ENCODE measurements at regions not wholly inside any gene's neighbourhood (a gene's known extent, or its start where the extent isn't known, plus 50 kb on each side); places are given as distances from the start of the nearest gene placed in this dataset.
"Not testable (repeated sequence)": the region's sequence is repeated elsewhere in the genome, so short reads cannot be mapped to it uniquely, and the experiment has no call there.

GRCh38 chr6:149246691-149247384, 70.7 kb upstream of the TAB2 start:
- no peak for DNase-seq (ENCODE audit: low spot score)
- Histone ChIP-seq H2AFZ (replicated peaks) (peak overlapping the region; percentile 20), H3K4me2 (no peak overlapping the region), H3F3A (ENCODE audit: low read depth) (no peaks in the 10 kb centered on the region), H3K27me3 (no peaks in the 10 kb centered on the region), H3K9ac (no peak overlapping the region), H4K20me1 (ENCODE audit: low read depth) (no peaks in the 10 kb centered on the region), H3K4me3 (no peak overlapping the region), H3K79me2 (ENCODE audit: low read depth) (no peaks in the 10 kb centered on the region), H3K4me1 (no peaks in the 10 kb centered on the region), H3K36me3 (no peaks in the 10 kb centered on the region), H3K9me3 (ENCODE audit: low read depth) (no peaks in the 10 kb centered on the region), H3K27ac (no peak overlapping the region)
- Mint-ChIP-seq H3K9me3 (peaks cover 2% of the 10 kb centered on the region), H3K27me3 (ENCODE audit: insufficient read depth, low read depth) (peaks cover 7% of the 10 kb centered on the region), H3K36me3 (peaks cover 2% of the 10 kb centered on the region), H3K27ac (peak overlapping the region; percentile 51), H3K4me3 (no peak overlapping the region), H3K4me1 (peaks cover 26% of the 10 kb centered on the region)
- TF ChIP-seq EZH2 (IDR thresholded peaks at IDR 0.05) (no peak), CTCF (IDR thresholded peaks at IDR 0.05) (no peak), EZH2phosphoT487 (IDR thresholded peaks at IDR 0.05) (no peak)

- no peaks in the 10 kb centered on the region for H3K9me3 ChIP-seq (ENCODE audit: low read depth)
- Mint-ChIP-seq H3K9me3 (no peaks in the 10 kb centered on the region), H3K4me1 (peaks cover 26% of the 10 kb centered on the region), H3K27me3 (ENCODE audit: insufficient read depth, low read depth) (peaks cover 7% of the 10 kb centered on the region), H3K36me3 (no peaks in the 10 kb centered on the region), H3K4me3 (no peak overlapping the region), H3K27ac (peak overlapping the region; percentile 61)
- H3K9ac ChIP-seq: no peak overlapping the region
- H3K4me2 ChIP-seq: no peak overlapping the region
- no peaks in the 10 kb centered on the region for H3K36me3 ChIP-seq
- no peaks in the 10 kb centered on the region for H3F3A ChIP-seq (ENCODE audit: low read depth)
- no peaks in the 10 kb centered on the region for H3K27me3 ChIP-seq
- no peak for DNase-seq (ENCODE audit: low spot score)
- H2AFZ ChIP-seq (replicated peaks): no peak overlapping the region
- H3K27ac ChIP-seq: no peak overlapping the region
- no peaks in the 10 kb centered on the region for H3K4me1 ChIP-seq
- no peaks in the 10 kb centered on the region for H4K20me1 ChIP-seq (ENCODE audit: low read depth)
- no peak overlapping the region for H3K4me3 ChIP-seq
- TF ChIP-seq EZH2 (IDR thresholded peaks at IDR 0.05): no peak
- no peak for TF ChIP-seq CTCF (IDR thresholded peaks at IDR 0.05)
- TF ChIP-seq EZH2phosphoT487 (IDR thresholded peaks at IDR 0.05): no peak
- H3K79me2 ChIP-seq (ENCODE audit: low read depth): no peaks in the 10 kb centered on the region
Observed at GRCh38 chr6:149247385-149247763, 70.1 kb upstream of the TAB2 start.

GRCh38 chr6:149248263-149248662, 69.2 kb upstream of the TAB2 start:
- not testable (repeated sequence) for H3K9ac ChIP-seq; H3F3A ChIP-seq (ENCODE audit: low read depth); H3K27me3 Mint-ChIP-seq (ENCODE audit: insufficient read depth, low read depth); H3K9me3 ChIP-seq (ENCODE audit: low read depth); H2AFZ ChIP-seq (replicated peaks); H3K9me3 Mint-ChIP-seq; H3K27ac ChIP-seq; H3K36me3 ChIP-seq; H3K4me3 Mint-ChIP-seq; H3K4me2 ChIP-seq; H3K4me3 ChIP-seq; H3K4me1 ChIP-seq; H4K20me1 ChIP-seq (ENCODE audit: low read depth); H3K36me3 Mint-ChIP-seq; DNase-seq (ENCODE audit: low spot score); H3K27me3 ChIP-seq; H3K79me2 ChIP-seq (ENCODE audit: low read depth)
- Mint-ChIP-seq H3K27ac (peak overlapping the region; percentile 1), H3K4me1 (peaks cover 28% of the 10 kb centered on the region)

- peak overlapping the region; percentile 1 for H3K27ac Mint-ChIP-seq
Observed at GRCh38 chr6:149248693-149249369, 68.7 kb upstream of the TAB2 start.

More at GRCh38 chr6:149248693-149249369, 68.7 kb upstream of the TAB2 start:
- no peaks in the 10 kb centered on the region for H3K27me3 ChIP-seq
- H3K9me3 Mint-ChIP-seq: no peaks in the 10 kb centered on the region
- no peak overlapping the region for H3K4me3 Mint-ChIP-seq
- no peak overlapping the region for H3K9ac ChIP-seq
- H3K36me3 ChIP-seq: no peaks in the 10 kb centered on the region
- TF ChIP-seq EZH2phosphoT487 (IDR thresholded peaks at IDR 0.05) (no peak), CTCF (IDR thresholded peaks at IDR 0.05) (no peak), EZH2 (IDR thresholded peaks at IDR 0.05) (no peak)
- H3K4me2 ChIP-seq: no peak overlapping the region
- no peaks in the 10 kb centered on the region for H3K4me1 ChIP-seq
- DNase-seq (ENCODE audit: low spot score): no peak
- H3K9me3 ChIP-seq (ENCODE audit: low read depth): no peaks in the 10 kb centered on the region
- H3K27me3 Mint-ChIP-seq (ENCODE audit: insufficient read depth, low read depth): peaks cover 5% of the 10 kb centered on the region
- H3K27ac ChIP-seq: no peak overlapping the region
- H4K20me1 ChIP-seq (ENCODE audit: low read depth): no peaks in the 10 kb centered on the region
- H3K4me1 Mint-ChIP-seq: peaks cover 28% of the 10 kb centered on the region
- no peaks in the 10 kb centered on the region for H3K36me3 Mint-ChIP-seq
- no peak overlapping the region for H2AFZ ChIP-seq (replicated peaks)
- H3K4me3 ChIP-seq: no peak overlapping the region
- no peaks in the 10 kb centered on the region for H3K79me2 ChIP-seq (ENCODE audit: low read depth)
- no peaks in the 10 kb centered on the region for H3F3A ChIP-seq (ENCODE audit: low read depth)
